SJSA1 (cell line): ENCODE measurements at regions not wholly inside any gene's neighbourhood (a gene's known extent, or its start where the extent isn't known, plus 50 kb on each side); places are given as distances from the start of the nearest gene placed in this dataset.

ENCODE experiments used
- DNase-seq, 2 experiments: peaks; one replicate each; pipeline ENCODE4 v3.0.0-alpha.2; 2015 to 2020; ENCODE audit warnings: low spot score in 2 of 2, low read depth in 1 of 2
- H3K27ac ChIP-seq: fragments of 250-450 bp; sonication (Bioruptor Pico); 2 replicates; pipeline ENCODE4 v1.5.1; 2020; ENCODE audit warnings: mild to moderate bottlenecking, moderate library complexity
- H3K27me3 ChIP-seq: fragments of 250-450 bp; sonication (Bioruptor Pico); replicated peaks from 2 replicates; pipeline ENCODE4 v1.5.1; 2020; ENCODE audit warnings: mild to moderate bottlenecking, moderate library complexity
- H3K36me3 ChIP-seq: fragments of 250-450 bp; sonication (Bioruptor Pico); 2 replicates; pipeline ENCODE4 v1.5.1; 2020; ENCODE audit warnings: mild to moderate bottlenecking
- H3K4me1 ChIP-seq: fragments of 250-450 bp; sonication (Bioruptor Pico); replicated peaks from 2 replicates; pipeline ENCODE4 v1.6.1; 2021; ENCODE audit warnings: mild to moderate bottlenecking
- H3K4me3 ChIP-seq: fragments of 250-450 bp; sonication (Bioruptor Pico); 2 replicates; pipeline ENCODE4 v1.5.1; 2020; ENCODE audit warnings: mild to moderate bottlenecking
- H3K9me3 ChIP-seq: fragments of 250-450 bp; sonication (Bioruptor Pico); replicated peaks from 2 replicates; pipeline ENCODE4 v1.5.1; 2020; ENCODE audit warnings: mild to moderate bottlenecking

- Histone ChIP-seq H3K9me3 (no peaks in the 10 kb centered on the region), H3K4me1 (no peaks in the 10 kb centered on the region), H3K27ac (no peak overlapping the region), H3K4me3 (no peak overlapping the region), H3K27me3 (0 out of 2 replicates have a peak, but pooled peaks cover 5% of the 10 kb centered on the region), H3K36me3 (no peaks in the 10 kb centered on the region)
- no peak for DNase-seq
These were observed 199.1 kb downstream of the TJP1 start for GRCh38 chr15:29623116-29623639.

GRCh38 chr15:29622637-29623036 is 199.6 kb downstream of the TJP1 start:
- H3K4me1 ChIP-seq: no peaks in the 10 kb centered on the region
- DNase-seq: no peak

DNA sequence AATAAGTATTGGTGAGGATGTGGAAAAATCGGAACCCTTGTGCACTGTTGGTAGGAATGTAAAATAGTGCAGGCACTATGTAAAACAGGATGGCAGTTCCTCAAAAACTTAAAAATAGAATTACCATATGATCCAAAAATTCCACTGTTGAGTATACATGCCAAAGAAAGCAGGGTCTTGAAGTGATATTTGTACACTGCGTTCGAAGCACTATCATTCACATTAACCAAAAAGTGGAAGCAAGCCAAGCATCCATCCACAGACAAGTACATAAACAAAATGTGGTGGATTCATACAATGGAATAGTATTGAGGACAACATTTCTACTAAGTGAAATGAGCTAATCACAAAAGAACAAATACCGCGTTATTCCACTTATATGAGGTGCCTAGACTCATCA is 200.7 kb downstream of the TJP1 start:
- no peak for DNase-seq
- no peak overlapping the region for H3K27ac ChIP-seq
- no peak overlapping the region for H3K4me3 ChIP-seq
- 0 out of 2 replicates have a peak, but pooled peaks cover 2% of the 10 kb centered on the region for H3K27me3 ChIP-seq
- no peaks in the 10 kb centered on the region for H3K36me3 ChIP-seq
- H3K4me1 ChIP-seq: no peaks in the 10 kb centered on the region
- H3K9me3 ChIP-seq: no peaks in the 10 kb centered on the region

More at GRCh38 chr15:29622637-29623036, 199.6 kb downstream of the TJP1 start:
- H3K36me3 ChIP-seq: no peaks in the 10 kb centered on the region
- H3K4me3 ChIP-seq: no peak overlapping the region
- no peak overlapping the region for H3K27ac ChIP-seq
- 0 out of 2 replicates have a peak, but pooled peaks cover 5% of the 10 kb centered on the region for H3K27me3 ChIP-seq
- H3K9me3 ChIP-seq: no peaks in the 10 kb centered on the region

DNA sequence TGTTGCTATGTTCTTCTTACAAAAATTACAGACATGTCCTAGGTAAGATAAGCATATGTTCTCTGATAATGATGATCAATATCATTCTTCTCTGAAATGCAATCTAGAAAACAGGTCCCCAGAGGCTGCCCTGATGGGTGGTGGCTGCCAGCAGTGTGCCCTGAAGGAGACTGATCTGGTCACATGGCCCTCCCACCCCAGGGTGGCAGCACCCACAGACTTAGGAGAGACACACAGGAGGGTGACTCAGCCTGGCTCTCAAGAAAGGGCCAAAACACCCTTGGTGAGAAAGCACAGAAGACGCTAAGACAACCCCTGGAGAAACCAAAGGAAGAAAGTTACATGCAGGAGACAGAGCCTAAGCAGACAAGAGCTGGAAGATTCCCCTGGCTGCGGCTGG is 203.7 kb downstream of the TJP1 start:
- DNase-seq: no peak
- H3K9me3 ChIP-seq: no peaks in the 10 kb centered on the region
- no peaks in the 10 kb centered on the region for H3K36me3 ChIP-seq
- peaks cover under 1% of the 10 kb centered on the region; the same call in 1 of the 2 replicates for H3K4me1 ChIP-seq
- H3K27me3 ChIP-seq: no peaks in the 10 kb centered on the region
- no peak overlapping the region for H3K27ac ChIP-seq
- no peak overlapping the region for H3K4me3 ChIP-seq

- Histone ChIP-seq H3K4me3 (no peak overlapping the region), H3K27ac (no peak overlapping the region)
- DNase-seq: no peak
These were observed 205.8 kb downstream of the TJP1 start for GRCh38 chr15:29616512-29616911.

DNA sequence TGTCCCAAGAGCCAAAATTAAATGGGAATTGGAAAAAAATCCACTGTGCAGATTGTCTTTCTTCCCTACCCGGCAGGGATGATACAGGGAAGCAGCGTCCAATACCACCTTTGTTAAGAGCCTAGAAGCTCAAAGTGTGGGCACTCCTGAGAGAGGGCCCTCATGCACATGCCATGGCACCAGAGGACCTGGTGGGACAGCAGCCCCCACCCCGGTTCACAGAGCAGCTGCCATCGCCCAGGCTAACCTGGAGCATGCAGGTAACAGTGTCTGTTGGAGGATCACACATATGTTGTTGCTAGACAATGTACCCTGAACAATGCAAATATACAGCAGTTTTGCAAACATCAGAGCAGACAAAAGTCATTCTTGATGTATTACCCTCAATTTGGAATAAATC is 206.5 kb downstream of the TJP1 start:
- Histone ChIP-seq H3K4me3 (no peak overlapping the region), H3K9me3 (0 out of 2 replicates have a peak, but pooled peaks cover 2% of the 10 kb centered on the region), H3K4me1 (peaks cover 21% of the 10 kb centered on the region), H3K27ac (no peak overlapping the region), H3K27me3 (0 out of 2 replicates have a peak, but pooled peaks cover 2% of the 10 kb centered on the region), H3K36me3 (no peaks in the 10 kb centered on the region)
- no peak for DNase-seq

More at GRCh38 chr15:29616512-29616911, 205.8 kb downstream of the TJP1 start:
- Histone ChIP-seq H3K4me1 (peaks cover 21% of the 10 kb centered on the region), H3K27me3 (0 out of 2 replicates have a peak, but pooled peaks cover 2% of the 10 kb centered on the region), H3K9me3 (0 out of 2 replicates have a peak, but pooled peaks cover 2% of the 10 kb centered on the region), H3K36me3 (no peaks in the 10 kb centered on the region)

GRCh38 chr15:29613951-29614382 is 208.3 kb downstream of the TJP1 start:
- Histone ChIP-seq H3K36me3 (no peaks in the 10 kb centered on the region), H3K4me1 (peaks cover 21% of the 10 kb centered on the region)
- no peak for DNase-seq

GRCh38 chr15:29612701-29613100 is 209.6 kb downstream of the TJP1 start:
- Histone ChIP-seq H3K4me1 (peaks cover 21% of the 10 kb centered on the region), H3K27ac (no peak overlapping the region), H3K9me3 (0 out of 2 replicates have a peak, but pooled peaks cover 2% of the 10 kb centered on the region), H3K36me3 (no peaks in the 10 kb centered on the region), H3K27me3 (0 out of 2 replicates have a peak, but pooled peaks cover 2% of the 10 kb centered on the region), H3K4me3 (no peak overlapping the region)
- DNase-seq: no peak

More at GRCh38 chr15:29613951-29614382, 208.3 kb downstream of the TJP1 start:
- H3K9me3 ChIP-seq: 0 out of 2 replicates have a peak, but pooled peaks cover 2% of the 10 kb centered on the region
- no peak overlapping the region for H3K4me3 ChIP-seq
- no peak overlapping the region for H3K27ac ChIP-seq
- 0 out of 2 replicates have a peak, but pooled peaks cover 2% of the 10 kb centered on the region for H3K27me3 ChIP-seq

- Histone ChIP-seq H3K4me3 (no peak overlapping the region), H3K36me3 (no peaks in the 10 kb centered on the region), H3K27me3 (0 out of 2 replicates have a peak, but pooled peaks cover 2% of the 10 kb centered on the region), H3K27ac (no peak overlapping the region), H3K4me1 (peaks cover 21% of the 10 kb centered on the region), H3K9me3 (0 out of 2 replicates have a peak, but pooled peaks cover 2% of the 10 kb centered on the region)
- peak; percentile 40 to 54 for DNase-seq
These were observed 210.2 kb downstream of the TJP1 start for GRCh38 chr15:29612096-29612495.

DNA sequence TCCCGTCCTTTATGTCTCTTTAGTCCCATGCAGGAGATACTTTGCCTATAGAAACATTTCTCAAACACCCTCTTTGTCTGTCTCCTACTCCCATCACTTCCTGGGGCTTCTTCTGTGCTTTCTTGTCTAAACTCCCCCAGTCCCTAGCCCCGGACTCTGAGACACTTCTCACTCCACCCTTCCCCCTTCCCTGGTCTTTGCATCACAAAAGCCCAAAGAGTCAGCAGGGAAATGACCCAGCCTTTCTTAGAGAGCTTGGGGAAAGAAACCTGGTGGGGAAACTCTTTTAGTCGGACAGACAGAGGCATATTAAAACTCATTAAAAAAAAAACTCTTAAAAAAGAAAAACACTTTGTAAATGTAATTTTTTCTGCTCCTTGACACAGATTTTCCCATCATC is 211.2 kb downstream of the TJP1 start:
- no peak for DNase-seq

DNA sequence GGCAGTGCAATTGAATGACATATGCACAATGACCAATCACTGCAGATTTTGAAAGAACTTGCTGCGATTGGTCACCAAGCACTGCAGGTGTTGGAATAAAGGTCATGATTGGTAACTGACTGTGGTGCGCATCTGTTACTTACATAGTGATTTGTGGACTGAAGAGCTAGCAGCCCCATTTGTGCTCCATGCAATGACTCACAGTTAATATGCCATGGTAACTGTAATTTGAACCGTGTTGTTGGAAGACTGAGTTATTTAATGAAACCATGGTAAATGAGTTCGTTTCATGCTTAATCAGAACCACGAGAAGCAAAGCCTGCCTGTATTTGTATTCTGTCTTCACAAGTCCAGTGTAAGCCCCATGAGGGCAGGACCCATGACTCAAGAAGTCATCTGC is 220.5 kb downstream of the TJP1 start:
- Histone ChIP-seq H3K36me3 (no peaks in the 10 kb centered on the region), H3K27ac (no peak overlapping the region), H3K9me3 (no peaks in the 10 kb centered on the region), H3K27me3 (peaks cover 3% of the 10 kb centered on the region; the same call in 1 of the 2 replicates), H3K4me1 (no peaks in the 10 kb centered on the region), H3K4me3 (no peak overlapping the region)
- no peak for DNase-seq

More for the DNA sequence above, 211.2 kb downstream of the TJP1 start:
- Histone ChIP-seq H3K27me3 (0 out of 2 replicates have a peak, but pooled peaks cover 2% of the 10 kb centered on the region), H3K27ac (no peak overlapping the region), H3K4me1 (peaks cover 21% of the 10 kb centered on the region), H3K36me3 (no peaks in the 10 kb centered on the region), H3K9me3 (0 out of 2 replicates have a peak, but pooled peaks cover 2% of the 10 kb centered on the region), H3K4me3 (no peak overlapping the region)

GRCh38 chr15:29600262-29600661 is 222.0 kb downstream of the TJP1 start:
- Histone ChIP-seq H3K9me3 (no peaks in the 10 kb centered on the region), H3K4me1 (no peaks in the 10 kb centered on the region), H3K4me3 (no peak overlapping the region), H3K27ac (no peak overlapping the region), H3K36me3 (no peaks in the 10 kb centered on the region), H3K27me3 (peaks cover 3% of the 10 kb centered on the region; the same call in 1 of the 2 replicates)
- DNase-seq: no peak

DNA sequence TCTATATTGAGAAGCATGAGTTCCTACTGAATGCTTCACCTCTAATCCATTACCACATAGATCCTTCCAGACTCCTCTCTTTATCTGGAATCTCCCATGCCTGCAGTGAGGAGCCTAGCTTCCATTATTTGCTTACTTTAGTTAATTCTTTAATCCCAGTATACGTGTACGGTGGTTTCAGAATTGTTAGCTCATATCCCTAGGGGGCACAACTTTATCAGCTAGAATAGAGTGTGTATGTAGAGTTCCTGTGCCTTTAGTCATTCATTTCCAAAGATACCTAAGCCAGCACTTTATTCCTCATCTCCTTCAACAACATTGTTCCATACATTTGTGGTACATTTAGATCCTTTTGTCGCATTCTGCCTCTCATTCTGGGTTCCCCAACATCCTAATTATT is 226.0 kb downstream of the TJP1 start:
- H3K9me3 ChIP-seq: no peaks in the 10 kb centered on the region
- no peak overlapping the region for H3K27ac ChIP-seq
- no peaks in the 10 kb centered on the region for H3K36me3 ChIP-seq
- no peaks in the 10 kb centered on the region for H3K4me1 ChIP-seq
- H3K4me3 ChIP-seq: no peak overlapping the region
- no peaks in the 10 kb centered on the region; the same call in 1 of the 2 replicates for H3K27me3 ChIP-seq
- peak in 1 of 2 experiments; percentile 11 for DNase-seq

- Histone ChIP-seq H3K9me3 (no peaks in the 10 kb centered on the region), H3K27ac (no peak overlapping the region), H3K36me3 (no peaks in the 10 kb centered on the region), H3K4me3 (no peak overlapping the region), H3K27me3 (peaks cover 3% of the 10 kb centered on the region; the same call in 1 of the 2 replicates), H3K4me1 (no peaks in the 10 kb centered on the region)
- DNase-seq: no peak
These were observed 228.6 kb downstream of the TJP1 start for GRCh38 chr15:29593629-29594028.
